ENCODE measurements at regions not wholly inside any gene's neighbourhood (a gene's known extent, or its start where the extent isn't known, plus 50 kb on each side); places are given as distances from the start of the nearest gene placed in this dataset.

GRCh38 chr11:134676516-134677287 lies 264.7 kb upstream of the B3GAT1 start:
- no peak for DNase-seq

GRCh38 chr11:134675983-134676382 lies 263.9 kb upstream of the B3GAT1 start:
- DNase-seq: no peak

DNA sequence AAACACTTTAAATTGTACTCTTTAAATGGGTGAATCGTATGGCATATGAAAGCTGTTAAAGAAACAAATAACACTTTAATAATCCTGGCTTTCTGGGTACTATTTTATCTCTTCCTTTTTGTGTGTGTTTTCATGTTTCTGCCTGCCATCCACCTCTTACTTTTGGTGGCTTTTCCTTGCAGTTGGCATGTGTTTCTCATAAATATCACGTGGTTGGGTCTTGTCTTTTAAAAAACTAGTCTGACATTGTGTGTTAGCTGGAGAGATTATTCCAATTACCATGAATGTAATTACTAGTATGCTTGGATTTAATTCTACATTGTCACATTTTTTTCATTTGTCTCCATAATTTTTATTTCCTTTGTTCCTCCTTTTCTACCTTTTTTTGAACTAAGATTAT lies 262.9 kb upstream of the B3GAT1 start:
- no peak for DNase-seq

DNA sequence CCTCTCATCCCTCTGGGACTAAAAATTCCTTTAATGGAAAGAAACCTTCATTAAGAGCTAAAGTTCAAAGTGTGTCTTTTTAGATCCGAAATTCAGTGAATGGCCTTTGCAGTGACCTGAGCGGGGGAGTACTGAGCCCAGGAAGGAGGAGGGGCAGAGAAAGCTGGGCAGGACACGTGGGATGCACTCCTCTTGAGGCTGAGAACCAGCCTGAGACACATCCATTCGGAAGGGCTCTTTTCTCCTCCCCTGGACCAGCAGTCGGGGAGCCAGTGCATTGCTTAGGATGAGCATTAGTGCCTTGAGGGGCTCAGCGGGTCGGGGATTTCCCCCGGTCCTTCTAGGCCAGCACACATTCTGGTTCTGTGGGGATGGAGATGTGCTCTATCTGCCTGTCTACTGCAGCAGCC lies 258.9 kb upstream of the B3GAT1 start:
- no peak for DNase-seq

DNA sequence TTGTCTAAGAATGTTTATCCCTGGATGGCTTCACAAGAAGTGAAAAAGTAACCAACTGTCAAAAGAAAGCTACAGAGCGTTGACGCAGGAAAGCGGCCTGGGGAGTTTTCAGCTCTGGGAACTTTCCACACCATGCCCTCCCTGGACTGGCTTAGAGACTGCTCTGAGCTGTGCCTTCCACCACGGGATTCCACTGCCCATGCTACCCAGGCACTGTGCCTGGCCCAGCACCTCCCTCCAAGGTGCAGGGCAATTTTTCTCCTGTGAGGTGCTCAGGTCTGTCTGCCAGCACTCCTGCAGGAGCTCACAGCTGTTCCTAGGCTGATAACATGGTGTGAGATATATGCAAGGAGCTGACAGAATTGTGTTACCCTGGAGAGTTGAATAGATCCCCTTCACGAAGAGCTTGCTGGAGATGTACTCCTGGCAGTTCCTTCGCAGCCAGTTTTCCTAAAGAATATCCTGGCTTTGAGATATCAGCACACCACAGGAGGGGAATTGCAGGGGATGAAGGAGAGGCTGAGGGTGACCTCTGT lies 258.3 kb upstream of the B3GAT1 start:
- DNase-seq: no peak

- DNase-seq: no peak
Measured at GRCh38 chr11:134669796-134670195, 257.8 kb upstream of the B3GAT1 start.

GRCh38 chr11:134668796-134669195 lies 256.8 kb upstream of the B3GAT1 start:
- no peak for DNase-seq

DNA sequence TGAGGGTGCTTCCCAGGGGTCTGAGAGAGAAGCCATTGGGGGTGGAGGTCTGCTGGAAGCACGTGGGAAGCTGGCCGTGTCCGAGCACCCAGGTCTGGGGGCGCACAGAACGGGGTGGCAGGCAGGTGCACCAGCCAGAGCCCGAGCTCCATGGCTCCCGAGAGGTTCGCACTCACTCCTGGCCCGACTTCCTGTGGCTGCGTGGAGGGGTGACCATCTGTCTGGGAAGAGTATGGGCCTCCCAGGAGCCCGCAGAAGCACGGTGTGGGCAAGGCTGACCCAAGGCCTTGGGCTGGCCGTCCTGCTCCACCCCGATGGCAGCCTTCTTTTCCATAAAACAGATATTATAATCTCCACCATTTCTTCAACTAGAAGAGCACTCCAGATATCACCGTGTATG lies 256.0 kb upstream of the B3GAT1 start:
- DNase-seq: no peak

DNA sequence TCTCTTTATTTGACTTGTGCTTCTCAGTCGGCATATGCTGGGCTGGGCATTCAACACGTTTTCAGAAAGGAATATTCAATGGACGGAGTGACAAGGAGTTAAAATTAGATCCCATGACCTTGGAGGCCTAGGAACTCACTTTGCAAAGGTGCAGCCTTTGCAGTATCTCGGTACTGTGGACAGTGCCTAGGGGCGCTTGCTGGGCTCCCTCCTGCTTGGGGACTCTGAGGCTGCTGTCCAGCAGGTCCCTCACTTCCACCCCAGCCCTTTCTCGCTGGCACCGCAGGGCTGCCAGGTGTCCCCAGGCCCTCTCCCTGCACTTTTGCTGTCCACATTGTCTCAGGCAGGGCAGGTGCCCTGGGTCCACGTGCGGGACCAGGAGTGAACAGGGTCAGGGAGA lies 255.5 kb upstream of the B3GAT1 start:
- no peak for DNase-seq

DNA sequence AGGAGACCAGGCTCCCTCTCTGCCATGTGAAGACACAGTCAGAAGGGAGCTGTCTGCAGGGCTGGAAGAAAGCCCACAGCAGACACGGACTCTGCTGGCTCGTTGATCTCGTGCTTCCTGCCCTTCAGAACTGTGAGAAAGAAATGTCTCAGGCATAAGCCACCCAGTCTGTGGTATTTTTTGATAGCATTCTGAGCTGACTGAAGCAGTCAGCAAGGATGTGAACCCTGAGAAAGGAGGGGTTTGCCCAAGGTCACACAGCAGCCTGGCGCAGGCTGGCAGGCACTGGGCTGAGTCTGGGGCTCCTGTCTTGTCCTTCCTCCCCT lies 255.1 kb upstream of the B3GAT1 start:
- DNase-seq: no peak

DNA sequence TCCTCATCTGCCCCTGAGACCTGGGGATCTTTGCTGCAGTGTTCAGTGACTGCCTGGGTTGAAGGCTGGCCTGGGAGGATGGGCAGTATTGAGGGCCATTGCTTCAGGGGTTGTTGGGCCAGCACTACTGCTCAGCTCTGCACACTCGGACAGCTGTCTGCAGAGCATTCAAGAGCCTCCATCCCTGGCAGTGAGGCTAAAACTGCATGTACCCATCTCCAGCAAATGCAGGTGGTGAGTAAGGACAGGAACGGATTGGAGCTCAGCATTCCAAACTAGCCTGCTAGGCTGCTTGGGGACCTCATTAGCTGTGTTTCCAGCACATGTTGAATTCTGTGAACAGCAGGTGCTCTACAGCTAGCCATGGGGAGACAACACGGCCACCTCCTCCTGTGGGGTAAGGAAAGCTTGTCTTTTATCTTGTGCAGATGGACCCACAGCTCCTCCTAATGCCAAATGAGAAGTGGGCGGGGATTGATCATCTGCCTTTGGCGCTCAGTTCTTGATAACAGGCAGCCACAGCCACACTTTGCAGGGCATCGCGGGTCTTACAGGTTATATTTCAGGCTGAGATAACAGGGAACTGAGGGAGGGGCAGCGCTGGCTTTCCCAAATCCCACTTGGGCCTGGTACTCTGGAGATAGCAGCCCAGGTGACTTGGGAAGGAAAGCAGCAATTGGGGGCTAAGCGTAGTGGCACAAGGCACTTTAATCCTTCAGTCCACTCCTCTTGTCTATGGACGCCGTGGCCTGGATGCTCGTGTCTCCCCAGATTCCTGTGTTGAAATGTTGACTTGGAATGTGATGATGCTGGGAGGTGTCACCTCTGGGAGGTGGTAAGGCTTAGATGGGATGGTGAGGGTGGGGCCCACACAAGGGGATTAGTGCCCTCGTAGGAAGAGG lies 254.5 kb upstream of the B3GAT1 start:
- no peak for DNase-seq

DNA sequence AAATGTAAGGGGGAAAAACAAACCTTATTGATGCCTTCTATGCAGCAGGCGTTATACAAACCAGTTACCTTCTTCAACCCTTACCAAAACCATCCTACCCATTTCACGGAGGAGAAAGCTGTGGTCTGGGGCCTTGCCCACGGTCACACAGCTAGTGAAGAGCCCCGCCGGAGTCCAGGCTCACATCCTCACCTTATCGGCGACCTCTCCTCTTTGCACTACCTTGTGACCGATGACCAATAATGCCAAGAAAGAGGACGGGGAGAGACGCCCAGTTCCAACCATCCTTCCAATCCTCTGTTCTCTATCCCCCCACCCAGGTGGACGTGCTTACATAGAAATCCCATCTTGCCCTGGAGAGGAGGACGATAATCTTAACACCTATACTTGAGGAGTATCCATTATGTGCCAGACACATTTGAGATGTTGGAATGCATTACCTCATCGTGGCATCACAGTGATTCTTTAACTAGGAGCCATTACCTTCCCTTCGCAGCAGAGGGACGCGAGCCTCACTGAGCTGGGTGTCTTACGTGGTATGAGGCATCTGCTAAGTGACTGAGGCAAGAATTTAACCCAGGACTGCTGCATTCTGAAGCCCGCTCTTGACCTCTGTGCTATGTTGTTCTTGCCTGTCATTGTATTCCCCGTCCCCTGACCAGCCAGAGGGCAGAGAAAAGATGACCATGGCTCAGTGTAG lies 253.7 kb upstream of the B3GAT1 start:
- no peak for DNase-seq

DNA sequence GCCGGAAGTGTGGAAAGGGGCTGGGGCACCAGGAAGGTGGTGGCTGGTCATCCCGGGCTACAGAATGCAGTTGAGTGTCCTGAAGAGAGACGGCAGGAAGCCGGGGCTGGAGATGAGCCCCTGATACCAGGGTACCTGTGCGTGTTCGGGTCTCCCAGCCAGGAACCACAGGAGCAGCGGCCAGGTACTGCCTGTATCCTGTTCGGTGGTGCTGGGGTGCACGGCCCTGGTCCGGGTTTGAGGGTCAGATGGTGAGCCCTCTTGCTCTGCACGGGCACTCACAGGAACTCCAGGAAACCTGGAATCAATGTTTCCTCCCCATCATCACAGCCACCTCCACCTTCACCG lies 253.1 kb upstream of the B3GAT1 start:
- no peak for DNase-seq

DNA sequence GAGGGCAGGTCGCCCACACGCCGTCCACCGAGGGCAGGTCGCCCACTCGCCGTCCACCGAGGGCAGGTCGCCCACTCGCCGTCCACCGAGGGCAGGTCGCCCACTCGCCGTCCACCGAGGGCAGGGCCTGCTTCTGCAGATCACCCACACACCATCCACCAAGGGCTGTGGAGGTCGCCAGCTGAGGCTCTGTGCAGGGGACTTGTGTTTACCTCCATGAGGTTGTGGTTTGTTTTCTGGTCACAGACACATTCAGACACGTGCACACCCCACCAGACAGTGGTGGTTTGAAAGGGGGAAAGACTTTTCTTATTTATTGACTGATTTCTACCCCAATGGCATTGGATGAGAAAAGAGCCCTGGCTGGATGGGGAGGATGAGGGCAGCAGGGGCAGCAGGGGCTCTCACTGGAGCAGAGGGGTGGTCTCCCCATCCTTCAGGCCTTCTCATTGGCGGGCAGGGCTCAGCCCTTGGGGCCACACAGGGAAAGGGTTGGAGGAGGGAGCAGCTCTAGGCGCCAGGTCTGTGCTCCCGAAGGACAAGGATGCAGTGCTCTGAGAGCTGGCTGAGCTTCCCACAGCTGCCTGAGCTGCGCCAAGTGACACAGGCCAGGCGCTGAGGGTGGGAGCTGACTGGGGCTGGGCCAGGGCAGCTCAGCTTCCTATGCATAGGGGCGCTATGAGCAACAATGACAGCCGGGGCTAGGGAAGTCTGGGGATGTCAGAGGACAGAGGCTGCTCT lies 252.6 kb upstream of the B3GAT1 start:
- DNase-seq: no peak

GRCh38 chr11:134663506-134664313 lies 251.7 kb upstream of the B3GAT1 start:
- no peak for DNase-seq

DNA sequence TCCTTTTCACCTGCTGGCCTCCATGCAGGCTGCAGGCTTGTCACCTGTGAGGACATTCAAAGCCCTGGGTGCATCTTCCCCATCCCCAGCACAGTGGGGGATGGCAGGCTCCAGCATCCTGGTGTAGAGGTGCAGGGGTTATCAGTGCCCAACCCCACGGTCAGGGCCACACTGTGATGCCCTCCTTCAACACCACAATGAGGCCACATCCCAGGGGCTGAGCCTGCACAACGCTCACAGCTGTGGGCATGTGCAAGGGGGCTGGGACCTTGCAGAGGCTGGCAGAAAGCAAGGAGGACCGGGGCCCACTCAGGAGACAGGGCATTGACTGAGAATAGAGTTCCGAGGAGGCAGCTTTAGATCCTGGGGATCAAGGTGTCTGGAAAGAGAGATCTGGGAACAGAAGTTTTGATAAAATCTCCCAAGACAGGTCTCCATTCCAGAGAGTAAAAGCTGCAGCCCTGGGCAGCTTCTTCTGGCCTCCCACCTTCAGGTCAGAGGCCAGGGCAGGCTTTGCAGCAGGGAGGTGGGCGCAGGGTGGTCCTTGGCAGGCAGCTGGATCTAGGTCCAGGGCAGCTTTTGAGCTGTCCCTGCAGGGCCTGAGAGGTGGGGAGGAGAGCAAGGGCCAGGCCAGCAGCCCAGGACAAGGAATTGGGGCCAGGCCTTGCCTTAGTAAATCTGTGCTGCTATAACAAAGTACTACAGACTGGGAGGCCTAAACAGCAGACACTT lies 250.8 kb upstream of the B3GAT1 start:
- DNase-seq: no peak

GRCh38 chr11:134661660-134662059 lies 249.6 kb upstream of the B3GAT1 start:
- DNase-seq: no peak

- no peak for DNase-seq
Measured at GRCh38 chr11:134660416-134660815, 248.4 kb upstream of the B3GAT1 start.

- DNase-seq: no peak
Measured at GRCh38 chr11:134659882-134660281, 247.8 kb upstream of the B3GAT1 start.

GRCh38 chr11:134658481-134659225 lies 246.6 kb upstream of the B3GAT1 start:
- DNase-seq: no peak

Data from NCI-H146 (cell line).